ENCODE measurements at regions not wholly inside any gene's neighbourhood (a gene's known extent, or its start where the extent isn't known, plus 50 kb on each side); places are given as distances from the start of the nearest gene placed in this dataset.

- no peak for DNase-seq (ENCODE audit: extremely low read depth, low read depth)
- TF ChIP-seq CTCF (IDR thresholded peaks at IDR 0.05; ENCODE audit: low read depth, low read length) = no peak
These were observed 54.7 kb upstream of the CMC1 start for GRCh38 chr3:28186748-28187147.

GRCh38 chr3:28188686-28189085 lies 52.7 kb upstream of the CMC1 start:
- TF ChIP-seq CTCF (IDR thresholded peaks at IDR 0.05; ENCODE audit: low read depth, low read length) = no peak
- no peak for DNase-seq (ENCODE audit: extremely low read depth, low read depth)

GRCh38 chr3:28191363-28191762 lies 50.1 kb upstream of the CMC1 start:
- DNase-seq (ENCODE audit: extremely low read depth, low read depth) = no peak
- TF ChIP-seq CTCF (IDR thresholded peaks at IDR 0.05; ENCODE audit: low read depth, low read length) = no peak

Measured in AG09319 (cell line).